ENCODE measurements at regions not wholly inside any gene's neighbourhood (a gene's known extent, or its start where the extent isn't known, plus 50 kb on each side); places are given as distances from the start of the nearest gene placed in this dataset.

GRCh38 chr10:25076506-25077177 lies 60.2 kb downstream of the THNSL1 start:
- DNase-seq (ENCODE audit: missing footprints) = no peak
- intact Hi-C loops (cut with DNase I) = no loop called here
- no peak for ATAC-seq

- no peak for ATAC-seq
- DNase-seq (ENCODE audit: missing footprints) = no peak
- intact Hi-C loops (cut with DNase I) = no loop called here
Observed at GRCh38 chr10:25078658-25079431, 62.4 kb downstream of the THNSL1 start.

- intact Hi-C loops (cut with DNase I) = loop anchor here (2.0 to 10.0 kb wide), 5 partner anchors 54 to 466 kb away; partner anchors contain the start of genes ARHGAP21, ENKUR and THNSL1
- ATAC-seq = peak; percentile 92
- no peak for DNase-seq (ENCODE audit: missing footprints)
Observed at GRCh38 chr10:25080880-25081581, 64.6 kb downstream of the THNSL1 start.

GRCh38 chr10:25082276-25083204 lies 66.1 kb downstream of the THNSL1 start:
- ATAC-seq (peak; percentile 18), DNase-seq (ENCODE audit: missing footprints) (no peak)
- intact Hi-C loops (cut with DNase I) = loop anchor here (5.0 to 10.0 kb wide), 3 partner anchors 65 to 468 kb away; partner anchors contain the start of genes ARHGAP21, ENKUR and THNSL1

- DNase-seq (ENCODE audit: missing footprints) = no peak
- no peak for ATAC-seq
- intact Hi-C loops (cut with DNase I) = loop anchor here (5.0 to 10.0 kb wide), 3 partner anchors 66 to 469 kb away; partner anchors contain the start of genes ARHGAP21, ENKUR and THNSL1
Observed at GRCh38 chr10:25083546-25084111, 67.2 kb downstream of the THNSL1 start.

GRCh38 chr10:25084447-25084846 lies 68.0 kb downstream of the THNSL1 start:
- intact Hi-C loops (cut with DNase I) = loop anchor here (5.0 to 10.0 kb wide), 3 partner anchors 67 to 470 kb away; partner anchors contain the start of genes ARHGAP21, ENKUR and THNSL1
- DNase-seq (ENCODE audit: missing footprints) (no peak), ATAC-seq (no peak)

GRCh38 chr10:25094590-25094989 lies 78.2 kb downstream of the THNSL1 start:
- DNase-seq (ENCODE audit: missing footprints) = no peak

GRCh38 chr10:25097669-25098411 lies 77.0 kb upstream of the GPR158 start:
- intact Hi-C loops (cut with DNase I) = no loop called here
- ATAC-seq = no peak
- no peak for DNase-seq (ENCODE audit: missing footprints)

More at GRCh38 chr10:25094590-25094989, 78.2 kb downstream of the THNSL1 start:
- ATAC-seq = no peak
- intact Hi-C loops (cut with DNase I) = no loop called here

- no peak for ATAC-seq
- intact Hi-C loops (cut with DNase I) = no loop called here
- DNase-seq (ENCODE audit: missing footprints) = no peak
Observed at GRCh38 chr10:25100141-25100540, 74.7 kb upstream of the GPR158 start.

GRCh38 chr10:25101461-25102146 lies 73.2 kb upstream of the GPR158 start:
- DNase-seq (ENCODE audit: missing footprints) (no peak), ATAC-seq (no peak)
- intact Hi-C loops (cut with DNase I) = no loop called here

GRCh38 chr10:25102147-25102822 lies 72.5 kb upstream of the GPR158 start:
- no peak for ATAC-seq

GRCh38 chr10:25103703-25104102 lies 71.1 kb upstream of the GPR158 start:
- intact Hi-C loops (cut with DNase I) = no loop called here
- no peak for DNase-seq (ENCODE audit: missing footprints)
- no peak for ATAC-seq

More at GRCh38 chr10:25102147-25102822, 72.5 kb upstream of the GPR158 start:
- intact Hi-C loops (cut with DNase I) = no loop called here
- no peak for DNase-seq (ENCODE audit: missing footprints)

- intact Hi-C loops (cut with DNase I) = no loop called here
- no peak for ATAC-seq
Observed at GRCh38 chr10:25104441-25104840, 70.4 kb upstream of the GPR158 start.

GRCh38 chr10:25105262-25105661 lies 69.5 kb upstream of the GPR158 start:
- ATAC-seq (no peak), DNase-seq (ENCODE audit: missing footprints) (no peak)
- intact Hi-C loops (cut with DNase I) = no loop called here

More at GRCh38 chr10:25104441-25104840, 70.4 kb upstream of the GPR158 start:
- DNase-seq (ENCODE audit: missing footprints) = no peak

GRCh38 chr10:25105743-25106260 lies 69.0 kb upstream of the GPR158 start:
- intact Hi-C loops (cut with DNase I) = no loop called here
- no peak for DNase-seq (ENCODE audit: missing footprints)
- no peak for ATAC-seq

- intact Hi-C loops (cut with DNase I) = no loop called here
- no peak for DNase-seq (ENCODE audit: missing footprints)
- no peak for ATAC-seq
Observed at GRCh38 chr10:25107756-25108155, 67.0 kb upstream of the GPR158 start.

Data from Right ventricle myocardium inferior (tissue), 1 donor.